Hepatocyte (in vitro differentiated cells): ENCODE measurements at regions not wholly inside any gene's neighbourhood (a gene's known extent, or its start where the extent isn't known, plus 50 kb on each side); places are given as distances from the start of the nearest gene placed in this dataset.

Experiments used
- DNase-seq: peaks from one replicate; pipeline ENCODE4 v3.0.0-alpha.2; 2016; ENCODE audit warnings: low spot score
- H2AFZ ChIP-seq: fragments of 200-600 bp; sonication (generic); 2 replicates; pipeline ENCODE4 v1.6.0; 2016; ENCODE audit warnings: antibody characterized with exemption, mild to moderate bottlenecking
- H3K27ac ChIP-seq: fragments of 200-600 bp; sonication (generic); 2 replicates; pipeline ENCODE4 v1.5.1; 2016; ENCODE audit warnings: mild to moderate bottlenecking
- H3K27me3 ChIP-seq: fragments of 200-600 bp; sonication (generic); 2 replicates; pipeline ENCODE4 v1.6.1; 2016
- H3K36me3 ChIP-seq: fragments of 200-600 bp; sonication (generic); replicated peaks from 2 replicates; pipeline ENCODE4 v1.5.1; 2016; ENCODE audit warnings: low read depth; ENCODE audit not compliant: insufficient read depth
- H3K4me1 ChIP-seq: fragments of 200-600 bp; sonication (generic); 2 replicates; pipeline ENCODE4 v1.5.1; 2016; ENCODE audit warnings: mild to moderate bottlenecking, moderate library complexity; ENCODE audit not compliant: insufficient read depth
- H3K4me2 ChIP-seq: fragments of 200-600 bp; sonication (generic); 2 replicates; pipeline ENCODE4 v1.6.0; 2016
- H3K4me3 ChIP-seq: fragments of 200-600 bp; sonication (generic); 2 replicates; pipeline ENCODE4 v1.5.1; 2016; ENCODE audit warnings: mild to moderate bottlenecking
- H3K79me2 ChIP-seq: fragments of 200-600 bp; sonication (generic); 2 replicates; pipeline ENCODE4 v1.6.0; 2017; ENCODE audit warnings: mild to moderate bottlenecking
- H3K9me2 ChIP-seq: fragments of 200-600 bp; sonication (generic); replicated peaks from 2 replicates; pipeline ENCODE4 v1.6.0; 2017; ENCODE audit warnings: mild to moderate bottlenecking; ENCODE audit not compliant: insufficient read depth
- H3K9me3 ChIP-seq: fragments of 200-600 bp; sonication (generic); 2 replicates; pipeline ENCODE4 v1.5.1; 2016; ENCODE audit warnings: low read depth, mild to moderate bottlenecking
- H4K20me1 ChIP-seq: fragments of 200-600 bp; sonication (generic); 2 replicates; pipeline ENCODE4 v1.6.0; 2016; ENCODE audit warnings: mild to moderate bottlenecking; ENCODE audit not compliant: insufficient read depth, poor library complexity, severe bottlenecking
- CTCF ChIP-seq: fragments of 200-600 bp; sonication (generic); IDR thresholded peaks from 2 replicates; pipeline ENCODE4 v1.5.1; 2016; ENCODE audit warnings: antibody characterized with exemption, mild to moderate bottlenecking; ENCODE audit not compliant: poor library complexity
- EZH2 ChIP-seq: fragments of 200-600 bp; sonication (generic); IDR thresholded peaks from 2 replicates; pipeline ENCODE4 v1.6.1; 2016; ENCODE audit warnings: antibody characterized with exemption, mild to moderate bottlenecking, borderline replicate concordance
- EZH2phosphoT487 ChIP-seq: fragments of 200-600 bp; sonication (generic); IDR thresholded peaks from one replicate; pipeline ENCODE4 v1.6.1; 2018; ENCODE audit warnings: antibody characterized with exemption, mild to moderate bottlenecking, low read depth, moderate library complexity; ENCODE audit not compliant: unreplicated experiment, severe bottlenecking
- WGBS: methylation state at CpG from one replicate; pipeline ENCODE4 v1.1.6; 2016; ENCODE audit warnings: low lambda C conversion rate; ENCODE audit errors: missing lambda C conversion rate; 5-methylcytosine and 5-hydroxymethylcytosine counted together

- H3K9me3 ChIP-seq = no peaks in the 10 kb centered on the region
Measured at GRCh38 chr9:129422843-129423192, 198.1 kb downstream of the C9orf50 start.

GRCh38 chr9:129422032-129422842, 198.7 kb downstream of the C9orf50 start:
- no peak for DNase-seq
- no peaks in the 10 kb centered on the region for H3K9me3 ChIP-seq
- H4K20me1 ChIP-seq = no peaks in the 10 kb centered on the region
- no peak overlapping the region for H3K4me3 ChIP-seq
- H3K36me3 ChIP-seq = no peaks in the 10 kb centered on the region
- no peaks in the 10 kb centered on the region for H3K9me2 ChIP-seq
- H2AFZ ChIP-seq = no peak overlapping the region
- TF ChIP-seq EZH2 = no peak
- no peak for TF ChIP-seq EZH2phosphoT487
- TF ChIP-seq CTCF = no peak
- H3K4me1 ChIP-seq = no peaks in the 10 kb centered on the region
- 85% methylated on average over 11 of the region's 11 CpGs for WGBS
- H3K27me3 ChIP-seq = no peaks in the 10 kb centered on the region
- H3K79me2 ChIP-seq = no peaks in the 10 kb centered on the region
- H3K4me2 ChIP-seq = no peak overlapping the region
- H3K27ac ChIP-seq = no peak overlapping the region

More at GRCh38 chr9:129422843-129423192, 198.1 kb downstream of the C9orf50 start:
- Histone ChIP-seq H3K4me3 (no peak overlapping the region), H3K9me2 (no peaks in the 10 kb centered on the region), H3K27ac (no peak overlapping the region), H3K4me2 (no peak overlapping the region), H3K79me2 (no peaks in the 10 kb centered on the region), H3K4me1 (no peaks in the 10 kb centered on the region), H3K27me3 (no peaks in the 10 kb centered on the region), H3K36me3 (no peaks in the 10 kb centered on the region), H4K20me1 (no peaks in the 10 kb centered on the region), H2AFZ (no peak overlapping the region)
- no peak for DNase-seq
- TF ChIP-seq EZH2phosphoT487 (no peak), CTCF (no peak), EZH2 (no peak)
- WGBS = 54% methylated on average over 12 of the region's 12 CpGs

GRCh38 chr9:129421371-129421770, 199.5 kb downstream of the C9orf50 start:
- H3K27me3 ChIP-seq = no peaks in the 10 kb centered on the region
- H3K9me3 ChIP-seq = no peaks in the 10 kb centered on the region
- peaks cover 7% of the 10 kb centered on the region for H3K4me1 ChIP-seq
- TF ChIP-seq CTCF (no peak), EZH2phosphoT487 (no peak), EZH2 (no peak)
- H3K79me2 ChIP-seq = no peaks in the 10 kb centered on the region
- DNase-seq = no peak
- no peak overlapping the region for H3K4me2 ChIP-seq
- no peak overlapping the region for H3K4me3 ChIP-seq
- no peak overlapping the region for H2AFZ ChIP-seq
- H3K9me2 ChIP-seq = no peaks in the 10 kb centered on the region
- H4K20me1 ChIP-seq = no peaks in the 10 kb centered on the region
- no peaks in the 10 kb centered on the region for H3K36me3 ChIP-seq
- 90% methylated on average over 29 of the region's 29 CpGs for WGBS
- no peak overlapping the region for H3K27ac ChIP-seq
